Panc1 (cell line): ENCODE measurements at regions not wholly inside any gene's neighbourhood (a gene's known extent, or its start where the extent isn't known, plus 50 kb on each side); places are given as distances from the start of the nearest gene placed in this dataset.

Experiments
- CTCF ChIP-seq: fragments of 450-650 bp; IDR thresholded peaks from 2 replicates; pipeline ENCODE4 v1.5.1; 2017; ENCODE audit warnings: mild to moderate bottlenecking
- POLR2AphosphoS5 ChIP-seq: IDR thresholded peaks from 2 replicates; pipeline ENCODE4 v1.6.1; 2012; ENCODE audit warnings: mild to moderate bottlenecking, low read depth, low read length, moderate library complexity
- REST ChIP-seq, 2 experiments: IDR thresholded peaks; 2 replicates each; pipeline ENCODE4 v1.6.1; 2011 to 2012; ENCODE audit warnings: low read depth in 2 of 2, control low read depth in 1 of 2, low read length in 1 of 2, mild to moderate bottlenecking in 1 of 2, moderate library complexity in 1 of 2; ENCODE audit not compliant: insufficient read depth in 1 of 2
- SIN3A ChIP-seq: IDR thresholded peaks from 2 replicates; pipeline ENCODE4 v1.6.1; 2012; ENCODE audit warnings: low read depth, mild to moderate bottlenecking, low read length, moderate library complexity, borderline replicate concordance; ENCODE audit not compliant: insufficient read depth

DNA sequence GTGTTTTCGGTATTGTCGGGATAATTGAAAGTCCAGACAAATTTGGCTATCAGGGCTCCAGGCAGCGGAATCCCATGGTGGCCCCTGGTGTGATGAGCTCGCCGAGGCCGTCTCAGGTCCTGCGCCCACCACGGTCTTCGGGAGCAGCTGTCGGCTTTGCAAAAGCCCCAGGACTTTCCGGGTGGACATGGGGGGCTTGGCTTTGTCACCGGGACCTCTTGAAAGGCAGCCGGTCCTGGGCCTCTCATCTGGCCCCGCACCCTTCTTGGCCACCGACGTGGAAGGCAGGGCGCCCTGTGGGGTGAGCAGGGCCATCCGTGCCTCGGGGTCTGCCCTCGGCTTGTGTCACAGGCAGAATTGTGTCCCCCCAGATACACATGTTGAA lies 87.1 kb upstream of the ACTRT2 start:
- TF ChIP-seq CTCF, result no peak
- TF ChIP-seq SIN3A, result no peak
- TF ChIP-seq REST (IDR thresholded peaks at IDR 0.05; ENCODE audit: insufficient read depth in 1 of 2, low read depth in 2 of 2, low read length in 1 of 2), result no peak
- TF ChIP-seq POLR2AphosphoS5, result no peak
